Type B pancreatic cell (in vitro differentiated cells): ENCODE measurements at regions not wholly inside any gene's neighbourhood (a gene's known extent, or its start where the extent isn't known, plus 50 kb on each side); places are given as distances from the start of the nearest gene placed in this dataset.

Source experiments
- DNase-seq: peaks from one replicate; pipeline ENCODE4 v3.0.0; 2021; ENCODE audit warnings: mixed read lengths; ENCODE audit not compliant: unreplicated experiment; ENCODE audit errors: extremely low spot score
- H3K27ac Mint-ChIP-seq: 2 replicates; pipeline ENCODE4 v1.8.0; 2021; ENCODE audit warnings: mild to moderate bottlenecking, mixed read lengths
- H3K27me3 Mint-ChIP-seq: 2 replicates; pipeline ENCODE4 v1.8.0; 2021; ENCODE audit warnings: mixed read lengths
- H3K36me3 Mint-ChIP-seq: 2 replicates; pipeline ENCODE4 v1.8.0; 2021; ENCODE audit warnings: mixed read lengths
- H3K4me1 Mint-ChIP-seq: one replicate; pipeline ENCODE4 v1.8.0; 2021; ENCODE audit warnings: mixed read lengths; ENCODE audit not compliant: unreplicated experiment
- H3K4me3 Mint-ChIP-seq: 2 replicates; pipeline ENCODE4 v1.8.0; 2021; ENCODE audit warnings: mild to moderate bottlenecking, mixed read lengths
- H3K9me3 Mint-ChIP-seq: 2 replicates; pipeline ENCODE4 v1.8.0; 2021; ENCODE audit warnings: mixed read lengths
- CTCF ChIP-seq: fragments of 200-600 bp; sonication (generic); conservative IDR thresholded peaks from 2 replicates; pipeline ENCODE4 v1.5.0; 2021; ENCODE audit warnings: antibody characterized with exemption, mild to moderate bottlenecking

- Mint-ChIP-seq H3K4me3 (no peak overlapping the region), H3K9me3 (no peaks in the 10 kb centered on the region), H3K4me1 (peaks cover 5% of the 10 kb centered on the region), H3K36me3 (no peaks in the 10 kb centered on the region), H3K27me3 (no peaks in the 10 kb centered on the region), H3K27ac (no peak overlapping the region)
- TF ChIP-seq CTCF: no peak
- DNase-seq: no peak
Observed at GRCh38 chr4:96606451-96606850, 766.6 kb downstream of the PDHA2 start.

GRCh38 chr4:96626023-96626422 is 786.1 kb downstream of the PDHA2 start:
- H3K27me3 Mint-ChIP-seq: no peaks in the 10 kb centered on the region
- H3K4me1 Mint-ChIP-seq: peaks cover 6% of the 10 kb centered on the region
- DNase-seq: no peak
- no peak for TF ChIP-seq CTCF
- H3K9me3 Mint-ChIP-seq: no peaks in the 10 kb centered on the region
- no peaks in the 10 kb centered on the region for H3K36me3 Mint-ChIP-seq
- no peak overlapping the region for H3K27ac Mint-ChIP-seq
- no peak overlapping the region for H3K4me3 Mint-ChIP-seq

- no peaks in the 10 kb centered on the region for H3K36me3 Mint-ChIP-seq
- no peak for DNase-seq
- no peaks in the 10 kb centered on the region for H3K27me3 Mint-ChIP-seq
- no peak for TF ChIP-seq CTCF
- H3K4me1 Mint-ChIP-seq: no peaks in the 10 kb centered on the region
- no peak overlapping the region for H3K4me3 Mint-ChIP-seq
- H3K27ac Mint-ChIP-seq: no peak overlapping the region
- no peaks in the 10 kb centered on the region for H3K9me3 Mint-ChIP-seq
Observed at GRCh38 chr4:96630839-96631238, 790.9 kb downstream of the PDHA2 start.

GRCh38 chr4:96637971-96638412 is 798.1 kb downstream of the PDHA2 start:
- Mint-ChIP-seq H3K4me1 (peaks cover 5% of the 10 kb centered on the region), H3K36me3 (no peaks in the 10 kb centered on the region), H3K9me3 (peaks cover 4% of the 10 kb centered on the region), H3K27me3 (no peaks in the 10 kb centered on the region), H3K27ac (no peak overlapping the region), H3K4me3 (no peak overlapping the region)
- TF ChIP-seq CTCF: no peak
- no peak for DNase-seq

GRCh38 chr4:96639932-96640331 is 800.0 kb downstream of the PDHA2 start:
- Mint-ChIP-seq H3K9me3 (peaks cover 4% of the 10 kb centered on the region), H3K36me3 (no peaks in the 10 kb centered on the region)

More at GRCh38 chr4:96639932-96640331, 800.0 kb downstream of the PDHA2 start:
- no peaks in the 10 kb centered on the region for H3K27me3 Mint-ChIP-seq
- H3K4me3 Mint-ChIP-seq: no peak overlapping the region
- no peak for TF ChIP-seq CTCF
- DNase-seq: no peak
- H3K4me1 Mint-ChIP-seq: peaks cover 5% of the 10 kb centered on the region
- no peak overlapping the region for H3K27ac Mint-ChIP-seq
